ENCODE measurements at regions not wholly inside any gene's neighbourhood (a gene's known extent, or its start where the extent isn't known, plus 50 kb on each side); places are given as distances from the start of the nearest gene placed in this dataset.

- no peaks in the 10 kb centered on the region for H3K9me3 ChIP-seq
- no peak overlapping the region for H3K27ac ChIP-seq
- intact Hi-C loops (cut with DNase I; ENCODE audit: low total_unique reads), result no loop called here
- H3K36me3 ChIP-seq, result no peaks in the 10 kb centered on the region
- H3K27me3 ChIP-seq, result no peaks in the 10 kb centered on the region
- TF ChIP-seq EP300 (IDR thresholded peaks at IDR 0.05) (no peak), CTCF (IDR thresholded peaks at IDR 0.05) (no peak), POLR2A (IDR thresholded peaks at IDR 0.05) (no peak), POLR2AphosphoS5 (IDR thresholded peaks at IDR 0.05) (no peak)
- no peak overlapping the region for H3K4me3 ChIP-seq
- no peaks in the 10 kb centered on the region for H3K4me1 ChIP-seq
- DNase-seq, result peak in 1 of 2 donors; percentile 26
- WGBS, 5 donors, result 18 to 29% (median 25%) methylated on average over 5 of the region's 5 CpGs
Measured at GRCh38 chr1:72498371-72498770, 216.0 kb upstream of the NEGR1 start.

- Histone ChIP-seq H3K9me3 (no peaks in the 10 kb centered on the region), H3K27ac (no peak overlapping the region), H3K4me1 (peaks cover 0 to 6% (median 0%) of the 10 kb centered on the region in 4 donors), H3K4me3 (no peak overlapping the region), H3K27me3 (no peaks in the 10 kb centered on the region), H3K36me3 (no peaks in the 10 kb centered on the region)
- DNase-seq, result no peak
- TF ChIP-seq POLR2A (IDR thresholded peaks at IDR 0.05) (no peak), EP300 (IDR thresholded peaks at IDR 0.05) (no peak), CTCF (IDR thresholded peaks at IDR 0.05) (no peak), POLR2AphosphoS5 (IDR thresholded peaks at IDR 0.05) (no peak)
- intact Hi-C loops (cut with DNase I; ENCODE audit: low total_unique reads), result no loop called here
Measured at GRCh38 chr1:72489801-72490200, 207.5 kb upstream of the NEGR1 start.

GRCh38 chr1:72485801-72486200, 203.5 kb upstream of the NEGR1 start:
- Histone ChIP-seq H3K36me3 (no peaks in the 10 kb centered on the region), H3K4me1 (peaks cover 0 to 14% (median 8%) of the 10 kb centered on the region in 4 donors)
- WGBS, 5 donors, result 40 to 65% (median 54%) methylated on average over 1 of the region's 1 CpG

GRCh38 chr1:72483846-72484357, 201.6 kb upstream of the NEGR1 start:
- Histone ChIP-seq H3K36me3 (no peaks in the 10 kb centered on the region), H3K27me3 (no peaks in the 10 kb centered on the region), H3K27ac (no peak overlapping the region), H3K4me1 (peaks cover 0 to 14% (median 8%) of the 10 kb centered on the region in 4 donors), H3K4me3 (no peak overlapping the region), H3K9me3 (peaks cover 0 to 16% (median 0%) of the 10 kb centered on the region in 4 donors)
- DNase-seq, result no peak
- TF ChIP-seq POLR2AphosphoS5 (IDR thresholded peaks at IDR 0.05) (no peak), EP300 (IDR thresholded peaks at IDR 0.05) (no peak), CTCF (IDR thresholded peaks at IDR 0.05) (no peak), POLR2A (IDR thresholded peaks at IDR 0.05) (no peak)
- intact Hi-C loops (cut with DNase I; ENCODE audit: low total_unique reads), result no loop called here

More at GRCh38 chr1:72485801-72486200, 203.5 kb upstream of the NEGR1 start:
- peak in 1 of 2 donors; percentile 70 for DNase-seq
- no peak overlapping the region for H3K27ac ChIP-seq
- TF ChIP-seq CTCF (IDR thresholded peaks at IDR 0.05) (no peak), EP300 (IDR thresholded peaks at IDR 0.05) (no peak), POLR2A (IDR thresholded peaks at IDR 0.05) (no peak), POLR2AphosphoS5 (IDR thresholded peaks at IDR 0.05) (no peak)
- H3K9me3 ChIP-seq, result no peaks in the 10 kb centered on the region
- no peak overlapping the region for H3K4me3 ChIP-seq
- no peaks in the 10 kb centered on the region for H3K27me3 ChIP-seq
- intact Hi-C loops (cut with DNase I; ENCODE audit: low total_unique reads), result no loop called here
